Hepatocyte (in vitro differentiated cells): ENCODE measurements at regions not wholly inside any gene's neighbourhood (a gene's known extent, or its start where the extent isn't known, plus 50 kb on each side); places are given as distances from the start of the nearest gene placed in this dataset.

Experiments
- DNase-seq: peaks from one replicate; pipeline ENCODE4 v3.0.0-alpha.2; 2016; ENCODE audit warnings: low spot score
- H2AFZ ChIP-seq: fragments of 200-600 bp; sonication (generic); 2 replicates; pipeline ENCODE4 v1.6.0; 2016; ENCODE audit warnings: antibody characterized with exemption, mild to moderate bottlenecking
- H3K27ac ChIP-seq: fragments of 200-600 bp; sonication (generic); 2 replicates; pipeline ENCODE4 v1.5.1; 2016; ENCODE audit warnings: mild to moderate bottlenecking
- H3K27me3 ChIP-seq: fragments of 200-600 bp; sonication (generic); 2 replicates; pipeline ENCODE4 v1.6.1; 2016
- H3K36me3 ChIP-seq: fragments of 200-600 bp; sonication (generic); replicated peaks from 2 replicates; pipeline ENCODE4 v1.5.1; 2016; ENCODE audit warnings: low read depth; ENCODE audit not compliant: insufficient read depth
- H3K4me1 ChIP-seq: fragments of 200-600 bp; sonication (generic); 2 replicates; pipeline ENCODE4 v1.5.1; 2016; ENCODE audit warnings: mild to moderate bottlenecking, moderate library complexity; ENCODE audit not compliant: insufficient read depth
- H3K4me2 ChIP-seq: fragments of 200-600 bp; sonication (generic); 2 replicates; pipeline ENCODE4 v1.6.0; 2016
- H3K4me3 ChIP-seq: fragments of 200-600 bp; sonication (generic); 2 replicates; pipeline ENCODE4 v1.5.1; 2016; ENCODE audit warnings: mild to moderate bottlenecking
- H3K79me2 ChIP-seq: fragments of 200-600 bp; sonication (generic); 2 replicates; pipeline ENCODE4 v1.6.0; 2017; ENCODE audit warnings: mild to moderate bottlenecking
- H3K9me2 ChIP-seq: fragments of 200-600 bp; sonication (generic); replicated peaks from 2 replicates; pipeline ENCODE4 v1.6.0; 2017; ENCODE audit warnings: mild to moderate bottlenecking; ENCODE audit not compliant: insufficient read depth
- H3K9me3 ChIP-seq: fragments of 200-600 bp; sonication (generic); 2 replicates; pipeline ENCODE4 v1.5.1; 2016; ENCODE audit warnings: low read depth, mild to moderate bottlenecking
- H4K20me1 ChIP-seq: fragments of 200-600 bp; sonication (generic); 2 replicates; pipeline ENCODE4 v1.6.0; 2016; ENCODE audit warnings: mild to moderate bottlenecking; ENCODE audit not compliant: insufficient read depth, poor library complexity, severe bottlenecking
- EZH2 ChIP-seq: fragments of 200-600 bp; sonication (generic); IDR thresholded peaks from 2 replicates; pipeline ENCODE4 v1.6.1; 2016; ENCODE audit warnings: antibody characterized with exemption, mild to moderate bottlenecking, borderline replicate concordance
- EZH2phosphoT487 ChIP-seq: fragments of 200-600 bp; sonication (generic); IDR thresholded peaks from one replicate; pipeline ENCODE4 v1.6.1; 2018; ENCODE audit warnings: antibody characterized with exemption, mild to moderate bottlenecking, low read depth, moderate library complexity; ENCODE audit not compliant: unreplicated experiment, severe bottlenecking
- WGBS: methylation state at CpG from one replicate; pipeline ENCODE4 v1.1.6; 2016; ENCODE audit warnings: low lambda C conversion rate; ENCODE audit errors: missing lambda C conversion rate; 5-methylcytosine and 5-hydroxymethylcytosine counted together
- TF ChIP-seq, protein P1 (sequence below): fragments of 200-600 bp; sonication (generic); IDR thresholded peaks from 2 replicates; pipeline ENCODE4 v1.5.1; 2016; ENCODE audit warnings: antibody characterized with exemption, mild to moderate bottlenecking; ENCODE audit not compliant: poor library complexity

DNA sequence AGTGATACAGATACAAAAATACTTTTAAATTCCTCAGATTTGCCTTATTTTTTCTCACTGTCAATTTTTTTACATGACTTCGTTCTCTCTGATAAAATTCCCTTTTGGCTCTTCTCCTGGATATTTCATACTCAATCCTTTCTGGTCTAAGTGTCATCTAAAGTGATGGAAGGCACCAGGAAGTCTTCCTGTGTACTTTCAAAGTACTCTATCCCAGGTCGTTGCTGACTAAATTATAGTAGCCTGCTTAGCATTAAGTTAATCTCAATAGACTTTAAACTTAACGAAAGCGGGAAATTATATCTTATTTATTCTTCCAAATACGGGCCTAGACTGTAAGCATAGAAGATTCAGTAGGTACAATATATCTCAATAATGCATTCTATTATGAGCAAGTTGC lies 67.8 kb downstream of the CASP12 start:
- 87% methylated on average over 5 of the region's 5 CpGs for WGBS
- Histone ChIP-seq H3K4me2 (no peak overlapping the region), H3K4me3 (no peak overlapping the region), H2AFZ (no peak overlapping the region), H3K79me2 (no peaks in the 10 kb centered on the region), H3K9me3 (no peaks in the 10 kb centered on the region), H3K4me1 (no peaks in the 10 kb centered on the region), H3K27me3 (no peaks in the 10 kb centered on the region), H3K27ac (no peak overlapping the region), H3K9me2 (no peaks in the 10 kb centered on the region), H4K20me1 (no peaks in the 10 kb centered on the region), H3K36me3 (no peaks in the 10 kb centered on the region)
- DNase-seq = no peak
- TF ChIP-seq, protein P1, sequence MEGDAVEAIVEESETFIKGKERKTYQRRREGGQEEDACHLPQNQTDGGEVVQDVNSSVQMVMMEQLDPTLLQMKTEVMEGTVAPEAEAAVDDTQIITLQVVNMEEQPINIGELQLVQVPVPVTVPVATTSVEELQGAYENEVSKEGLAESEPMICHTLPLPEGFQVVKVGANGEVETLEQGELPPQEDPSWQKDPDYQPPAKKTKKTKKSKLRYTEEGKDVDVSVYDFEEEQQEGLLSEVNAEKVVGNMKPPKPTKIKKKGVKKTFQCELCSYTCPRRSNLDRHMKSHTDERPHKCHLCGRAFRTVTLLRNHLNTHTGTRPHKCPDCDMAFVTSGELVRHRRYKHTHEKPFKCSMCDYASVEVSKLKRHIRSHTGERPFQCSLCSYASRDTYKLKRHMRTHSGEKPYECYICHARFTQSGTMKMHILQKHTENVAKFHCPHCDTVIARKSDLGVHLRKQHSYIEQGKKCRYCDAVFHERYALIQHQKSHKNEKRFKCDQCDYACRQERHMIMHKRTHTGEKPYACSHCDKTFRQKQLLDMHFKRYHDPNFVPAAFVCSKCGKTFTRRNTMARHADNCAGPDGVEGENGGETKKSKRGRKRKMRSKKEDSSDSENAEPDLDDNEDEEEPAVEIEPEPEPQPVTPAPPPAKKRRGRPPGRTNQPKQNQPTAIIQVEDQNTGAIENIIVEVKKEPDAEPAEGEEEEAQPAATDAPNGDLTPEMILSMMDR = no peak
- TF ChIP-seq EZH2 (no peak), EZH2phosphoT487 (no peak)

DNA sequence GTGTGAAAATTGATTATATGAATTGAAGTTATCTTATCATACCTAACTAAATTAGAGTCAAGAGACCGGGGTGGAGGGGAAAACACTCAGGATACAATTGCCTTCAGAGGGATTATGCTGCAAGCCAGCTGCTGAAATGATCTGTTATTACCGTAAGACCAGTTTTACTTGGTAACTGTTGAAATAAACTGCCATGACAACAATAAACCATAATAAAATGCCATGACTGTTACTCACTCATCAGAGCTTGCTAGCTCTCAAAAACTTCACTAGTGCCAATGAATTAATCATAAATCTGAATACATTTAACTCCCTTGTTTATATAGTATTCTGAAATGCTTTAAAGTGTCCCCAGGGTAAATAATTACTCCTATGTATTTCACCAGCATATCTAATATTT lies 68.2 kb downstream of the CASP12 start:
- Histone ChIP-seq H3K4me2 (no peak overlapping the region), H3K4me1 (no peaks in the 10 kb centered on the region), H4K20me1 (no peaks in the 10 kb centered on the region), H3K4me3 (no peak overlapping the region), H3K9me3 (no peaks in the 10 kb centered on the region), H3K79me2 (no peaks in the 10 kb centered on the region), H3K36me3 (no peaks in the 10 kb centered on the region), H3K9me2 (no peaks in the 10 kb centered on the region), H2AFZ (no peak overlapping the region), H3K27me3 (no peaks in the 10 kb centered on the region), H3K27ac (no peak overlapping the region)
- TF ChIP-seq EZH2phosphoT487 (no peak), EZH2 (no peak)
- TF ChIP-seq, protein P1 = no peak
- WGBS = 65% methylated on average over 2 of the region's 2 CpGs
- no peak for DNase-seq

DNA sequence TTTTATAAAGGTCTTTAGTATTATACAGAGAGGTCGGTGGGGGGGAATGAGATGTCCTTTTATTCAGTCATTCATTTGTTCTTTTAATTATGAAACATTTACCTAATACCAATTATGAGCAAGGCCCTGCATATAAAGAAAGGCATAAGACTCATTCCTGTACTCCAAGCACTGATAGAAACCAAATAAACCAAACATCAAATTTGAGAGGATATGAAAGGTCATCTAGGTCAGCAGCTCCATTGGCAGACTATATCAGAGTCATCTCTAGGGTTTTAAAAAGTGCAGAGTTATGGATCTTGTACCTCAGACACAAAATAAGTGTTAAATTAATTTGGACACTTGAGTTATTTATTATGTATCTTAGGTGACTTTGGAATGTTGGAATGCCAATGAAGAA lies 71.5 kb downstream of the CASP12 start:
- Histone ChIP-seq H3K4me3 (no peak overlapping the region), H3K79me2 (no peaks in the 10 kb centered on the region), H3K4me2 (no peak overlapping the region), H3K36me3 (no peaks in the 10 kb centered on the region), H3K9me3 (no peaks in the 10 kb centered on the region), H3K9me2 (no peaks in the 10 kb centered on the region), H3K4me1 (no peaks in the 10 kb centered on the region), H4K20me1 (no peaks in the 10 kb centered on the region), H3K27ac (no peak overlapping the region), H2AFZ (no peak overlapping the region), H3K27me3 (no peaks in the 10 kb centered on the region)
- no peak for DNase-seq
- TF ChIP-seq EZH2 = no peak
- TF ChIP-seq EZH2phosphoT487 = no peak
- TF ChIP-seq, protein P1 = no peak
- WGBS = 96% methylated on average over 1 of the region's 1 CpG

DNA sequence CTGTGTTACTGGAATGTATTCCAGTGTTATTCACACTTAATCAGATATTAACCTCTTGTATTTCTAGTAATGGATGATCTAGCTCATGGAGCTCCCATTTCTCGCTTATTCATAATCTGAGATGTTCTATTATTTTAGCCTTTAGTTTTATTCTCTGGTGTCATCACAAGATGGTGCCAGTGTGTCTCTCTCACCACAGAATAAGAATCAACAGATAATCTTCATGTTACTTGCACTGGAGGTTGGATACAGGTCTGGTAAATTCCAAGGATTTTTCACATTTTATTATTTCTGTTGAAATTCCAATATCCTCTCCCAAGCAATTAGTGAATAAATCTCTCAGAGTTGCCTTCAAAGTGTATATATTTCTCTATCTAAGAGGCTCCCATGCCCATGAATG lies 74.6 kb downstream of the CASP12 start:
- H3K4me1 ChIP-seq = no peaks in the 10 kb centered on the region
- no peak overlapping the region for H3K4me3 ChIP-seq
- WGBS = 93% methylated on average over 1 of the region's 1 CpG
- no peaks in the 10 kb centered on the region for H3K9me2 ChIP-seq
- no peaks in the 10 kb centered on the region for H4K20me1 ChIP-seq
- no peaks in the 10 kb centered on the region for H3K9me3 ChIP-seq
- no peak overlapping the region for H3K27ac ChIP-seq
- H3K36me3 ChIP-seq = no peaks in the 10 kb centered on the region
- TF ChIP-seq, protein P1 = no peak
- TF ChIP-seq EZH2phosphoT487 (no peak), EZH2 (no peak)
- no peaks in the 10 kb centered on the region for H3K79me2 ChIP-seq
- H3K4me2 ChIP-seq = no peak overlapping the region
- H2AFZ ChIP-seq = no peak overlapping the region
- no peak for DNase-seq
- H3K27me3 ChIP-seq = no peaks in the 10 kb centered on the region
